HCT116 (cell line): ENCODE measurements at regions not wholly inside any gene's neighbourhood (a gene's known extent, or its start where the extent isn't known, plus 50 kb on each side); places are given as distances from the start of the nearest gene placed in this dataset.

Source experiments
- ATAC-seq: fragments of 200-7000 bp; cut with Tn5 transposase; 2 replicates; pipeline ENCODE4 v1.9.1; 2020; ENCODE audit warnings: mild to moderate bottlenecking, moderate library complexity
- BruUV-seq: library from RNA; stranded (reverse); fragments of 400-500 nt; replicated peaks from 2 replicates; lab custom pipeline; 2021; lab: Mats Ljungman, UMichigan
- CTCF ChIA-PET: fragments of 300-600 bp; sonication (Branson Sonifier 250); formaldehyde crosslinking; loops from one replicate; lab custom pipeline; 2021; ENCODE audit warnings: antibody characterized with exemption; lab: Charles Lee
- POLR2A ChIA-PET: fragments of 300-600, 350-600 bp; sonication (Branson Sonifier 250); formaldehyde crosslinking; loops from one replicate; lab custom pipeline; 2021; ENCODE audit warnings: antibody characterized with exemption; lab: Charles Lee
- RAD21 ChIA-PET, 2 experiments: fragments of 300-600 bp; sonication (Branson Sonifier 250); formaldehyde crosslinking; loops; one replicate each; lab custom pipeline; 2023; ENCODE audit warnings: low total read pairs in 2 of 2; ENCODE audit not compliant: uncharacterized antibody in 2 of 2, unreplicated experiment in 2 of 2, low non-redundant PET in 1 of 2; lab: Charles Lee
- DNase-seq: peaks from one replicate; pipeline ENCODE4 v3.0.0-alpha.2; 2010; ENCODE audit warnings: low read depth, low spot score
- H2AFZ ChIP-seq: fragments of 200-600 bp; shearing (Covaris generic), sonication (generic); 2 replicates; pipeline ENCODE4 v1.6.1; 2017; ENCODE audit warnings: low read depth, mixed run types, mixed read lengths, antibody characterized with exemption, low read length; ENCODE audit not compliant: poor library complexity, severe bottlenecking
- H3K27ac ChIP-seq: 2 replicates; pipeline ENCODE4 v1.5.1; 2012; ENCODE audit warnings: low read depth, low read length
- H3K27me3 ChIP-seq: fragments of 200-600 bp; sonication (generic); 2 replicates; pipeline ENCODE4 v1.6.1; 2016; ENCODE audit warnings: mixed run types, low read length, mixed read lengths; ENCODE audit not compliant: insufficient read depth
- H3K36me3 ChIP-seq, 2 experiments: fragments of 200-500 bp in 1 of 2; fragments of 200-600 bp in 1 of 2; sonication (Bioruptor generic) in 1 of 2; sonication (generic) in 1 of 2; 2 replicates each; pipeline versions ENCODE4 v1.5.1 to v1.6.1; 2014 to 2016; ENCODE audit warnings: low read length in 2 of 2, inconsistent platforms in 1 of 2, mixed read lengths in 1 of 2, mixed run types in 1 of 2; ENCODE audit not compliant: insufficient read depth in 2 of 2, control insufficient read depth in 1 of 2
- H3K4me1 ChIP-seq, 2 experiments: fragments of 200-600 bp in 1 of 2; sonication (generic) in 1 of 2; 2 replicates each; pipeline versions ENCODE4 v1.5.1 to v1.6.1; 2012 to 2017; ENCODE audit warnings: low read length in 2 of 2, inconsistent platforms in 1 of 2, mild to moderate bottlenecking in 1 of 2, mixed read lengths in 1 of 2, mixed run types in 1 of 2, moderate library complexity in 1 of 2; ENCODE audit not compliant: insufficient read depth in 2 of 2, control insufficient read depth in 1 of 2
- H3K4me2 ChIP-seq: fragments of 200-600 bp; sonication (generic); 2 replicates; pipeline ENCODE4 v1.6.1; 2017; ENCODE audit warnings: mixed run types, low read length, mixed read lengths
- H3K4me3 ChIP-seq, 2 experiments: fragments of 200-600 bp in 1 of 2; sonication (generic) in 1 of 2; replicated peaks in 1 of 2; 2 replicates each; pipeline ENCODE4 v1.5.1; 2011 to 2016; ENCODE audit warnings: low read length in 2 of 2, control low read depth in 1 of 2, low read depth in 1 of 2, mild to moderate bottlenecking in 1 of 2, mixed read lengths in 1 of 2, mixed run types in 1 of 2
- H3K79me2 ChIP-seq: fragments of 200-600 bp; sonication (generic); 2 replicates; pipeline ENCODE4 v1.6.1; 2017; ENCODE audit warnings: mild to moderate bottlenecking, mixed run types, low read length, moderate library complexity, mixed read lengths; ENCODE audit not compliant: insufficient read depth
- H3K9ac ChIP-seq: fragments of 200-600 bp; sonication (generic); 2 replicates; pipeline ENCODE4 v1.6.1; 2016; ENCODE audit warnings: low read length, mixed read lengths
- H3K9me2 ChIP-seq: fragments of 200-600 bp; sonication (generic), shearing (Covaris generic); 2 replicates; pipeline ENCODE4 v1.6.1; 2017; ENCODE audit warnings: mixed run types, mild to moderate bottlenecking, moderate library complexity; ENCODE audit not compliant: insufficient read depth
- H3K9me3 ChIP-seq, 2 experiments: fragments of 200-500 bp in 1 of 2; fragments of 200-600 bp in 1 of 2; sonication (Bioruptor generic) in 1 of 2; sonication (generic) in 1 of 2; 2 replicates each; pipeline ENCODE4 v1.6.1; 2014 to 2017; ENCODE audit warnings: low read length in 2 of 2, mixed read lengths in 2 of 2, inconsistent platforms in 1 of 2, low read depth in 1 of 2, mild to moderate bottlenecking in 1 of 2, mixed run types in 1 of 2, moderate library complexity in 1 of 2; ENCODE audit not compliant: control insufficient read depth in 1 of 2, insufficient read depth in 1 of 2
- H4K20me1 ChIP-seq: fragments of 200-600 bp; sonication (generic), shearing (Covaris generic); 2 replicates; pipeline ENCODE4 v1.6.1; 2017; ENCODE audit warnings: mixed run types, mild to moderate bottlenecking, moderate library complexity; ENCODE audit not compliant: insufficient read depth
- CBX3 ChIP-seq: IDR thresholded peaks from 2 replicates; pipeline ENCODE4 v1.6.1; 2012; ENCODE audit warnings: low read depth
- CTCF ChIP-seq, 3 experiments: fragments of 200-600 bp in 1 of 3; sonication (generic) in 1 of 3; IDR thresholded peaks in 2 of 3; conservative IDR thresholded peaks in 1 of 3; 2 replicates each; pipeline ENCODE4 v1.5.1; 2012 to 2017; ENCODE audit warnings: low read depth in 2 of 3, low read length in 2 of 3, antibody characterized with exemption in 1 of 3, borderline replicate concordance in 1 of 3, control low read depth in 1 of 3, mild to moderate bottlenecking in 1 of 3, mixed read lengths in 1 of 3, mixed run types in 1 of 3, moderate library complexity in 1 of 3; ENCODE audit not compliant: insufficient read depth in 1 of 3
- EZH2 ChIP-seq: fragments of 200-600 bp; sonication (generic); IDR thresholded peaks from 2 replicates; pipeline ENCODE4 v1.6.1; 2017; ENCODE audit warnings: antibody characterized with exemption, mixed run types
- FOSL1 ChIP-seq: IDR thresholded peaks from 2 replicates; pipeline ENCODE4 v1.6.1; 2012; ENCODE audit warnings: low read depth
- MAX ChIP-seq: IDR thresholded peaks from 2 replicates; pipeline ENCODE4 v1.6.1; 2012
- POLR2A ChIP-seq: IDR thresholded peaks from 2 replicates; pipeline ENCODE4 v1.7.0; 2011; ENCODE audit warnings: borderline replicate concordance; ENCODE audit not compliant: insufficient read depth, insufficient read length; ENCODE audit errors: extremely low read depth
- SIN3A ChIP-seq: IDR thresholded peaks from 2 replicates; pipeline ENCODE4 v1.6.1; 2012; ENCODE audit warnings: low read depth
- SP1 ChIP-seq: IDR thresholded peaks from 2 replicates; pipeline ENCODE4 v1.6.1; 2012; ENCODE audit warnings: low read depth
- SRF ChIP-seq: IDR thresholded peaks from 2 replicates; pipeline ENCODE4 v1.6.1; 2012; ENCODE audit warnings: low read depth
- ZBTB33 ChIP-seq: IDR thresholded peaks from 2 replicates; pipeline ENCODE4 v1.6.1; 2011; ENCODE audit warnings: mild to moderate bottlenecking, low read length, moderate library complexity; ENCODE audit not compliant: insufficient replicate concordance; ENCODE audit errors: extremely low read depth
- ZFX ChIP-seq: fragments of 450-650 bp; IDR thresholded peaks from 2 replicates; pipeline ENCODE4 v1.6.1; 2017
- intact Hi-C: fragments of 100-400 bp; cut with micrococcal nuclease; formaldehyde crosslinking; loops from 2 replicates; pipeline ENCODE4 v1.10.0; 2022

GRCh38 chr5:18900644-18901043, 1087.4 kb downstream of the CDH18 start:
- Histone ChIP-seq H4K20me1 (no peaks in the 10 kb centered on the region), H3K79me2 (no peaks in the 10 kb centered on the region), H3K9me2 (no peaks in the 10 kb centered on the region), H3K4me1 (no peaks in the 10 kb centered on the region), H3K9ac (no peak overlapping the region), H3K36me3 (no peaks in the 10 kb centered on the region), H3K27me3 (no peaks in the 10 kb centered on the region), H2AFZ (no peak overlapping the region), H3K4me2 (no peak overlapping the region), H3K27ac (no peak overlapping the region), H3K4me3 (no peak overlapping the region), H3K9me3 (peaks cover 13 to 16% of the 10 kb centered on the region in 2 experiments)
- intact Hi-C loops: no loop called here
- CTCF ChIA-PET: no interaction called here
- TF ChIP-seq SP1 (no peak), CBX3 (no peak), ZBTB33 (no peak), SRF (no peak), FOSL1 (no peak), ZFX (no peak), CTCF (IDR thresholded peaks at IDR 0.05 in 2 of 3, conservative IDR thresholded peaks at IDR 0.05 in 1 of 3; ENCODE audit: borderline replicate concordance in 1 of 3, insufficient read depth in 1 of 3, low read depth in 2 of 3, low read length in 2 of 3) (no peak), SIN3A (no peak), POLR2A (no peak), EZH2 (no peak), MAX (no peak)
- RAD21 ChIA-PET: no interaction called here
- ATAC-seq (no peak), DNase-seq (no peak)
- POLR2A ChIA-PET: no interaction called here
- BruUV-seq: no TSS peak
